GM19372 (cell line): ENCODE measurements at regions not wholly inside any gene's neighbourhood (a gene's known extent, or its start where the extent isn't known, plus 50 kb on each side); places are given as distances from the start of the nearest gene placed in this dataset.
"Not testable (repeated sequence)": the region's sequence is repeated elsewhere in the genome, so short reads cannot be mapped to it uniquely, and the experiment has no call there.

Experiments
- ATAC-seq: cut with Tn5 transposase; IDR thresholded peaks from one replicate; pipeline ENCODE4 v1.9.1; 2021; ENCODE audit warnings: mild to moderate bottlenecking, low read depth, moderate library complexity; ENCODE audit not compliant: unreplicated experiment

GRCh38 chr1:221532071-221532773, 209.7 kb downstream of the DUSP10 start:
- ATAC-seq, result no peak

GRCh38 chr1:221541296-221541695, 200.6 kb downstream of the DUSP10 start:
- ATAC-seq, result no peak

GRCh38 chr1:221543529-221544120, 198.3 kb downstream of the DUSP10 start:
- no peak for ATAC-seq

GRCh38 chr1:221548942-221549341, 192.9 kb downstream of the DUSP10 start:
- ATAC-seq, result no peak

DNA sequence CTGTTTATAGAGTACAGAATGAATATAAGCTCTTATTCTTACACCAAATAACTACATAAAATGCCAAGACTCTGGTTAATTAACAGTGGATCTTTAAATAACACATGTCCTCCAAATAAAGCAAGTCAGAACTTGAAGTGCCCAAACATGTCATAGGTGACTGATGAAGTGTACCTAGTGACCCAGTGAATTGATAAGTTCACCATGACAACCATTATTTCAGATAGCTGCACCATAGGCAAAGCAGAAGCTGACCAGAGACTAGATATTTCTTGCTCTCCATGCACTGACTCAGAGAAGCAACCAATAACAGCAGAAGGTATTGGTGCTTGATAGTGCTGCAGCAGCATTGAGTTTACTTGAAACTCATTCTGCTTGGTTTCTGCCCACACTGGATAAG, 192.1 kb downstream of the DUSP10 start:
- no peak for ATAC-seq

DNA sequence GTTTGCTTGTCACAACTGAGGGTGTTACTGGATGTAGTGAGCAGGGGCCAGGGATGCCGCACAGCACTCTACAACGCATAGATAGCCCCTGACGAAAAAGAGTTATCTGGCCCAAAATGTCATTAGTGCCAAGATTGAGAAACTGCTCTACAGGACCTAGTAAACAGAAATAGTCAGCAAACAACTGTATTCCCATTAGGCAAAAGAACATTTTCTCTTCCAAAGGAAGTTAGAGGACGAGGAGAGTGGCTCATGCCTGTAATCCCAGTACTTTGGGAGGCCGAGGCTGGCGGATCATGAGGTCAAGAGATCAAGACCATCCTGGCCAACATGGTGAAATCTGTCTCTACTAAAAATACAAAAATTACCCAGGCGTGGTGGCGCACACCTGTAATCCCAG, 189.1 kb downstream of the DUSP10 start:
- not testable (repeated sequence) for ATAC-seq

- no peak for ATAC-seq
Observed at GRCh38 chr1:221555689-221556433, 186.0 kb downstream of the DUSP10 start.

DNA sequence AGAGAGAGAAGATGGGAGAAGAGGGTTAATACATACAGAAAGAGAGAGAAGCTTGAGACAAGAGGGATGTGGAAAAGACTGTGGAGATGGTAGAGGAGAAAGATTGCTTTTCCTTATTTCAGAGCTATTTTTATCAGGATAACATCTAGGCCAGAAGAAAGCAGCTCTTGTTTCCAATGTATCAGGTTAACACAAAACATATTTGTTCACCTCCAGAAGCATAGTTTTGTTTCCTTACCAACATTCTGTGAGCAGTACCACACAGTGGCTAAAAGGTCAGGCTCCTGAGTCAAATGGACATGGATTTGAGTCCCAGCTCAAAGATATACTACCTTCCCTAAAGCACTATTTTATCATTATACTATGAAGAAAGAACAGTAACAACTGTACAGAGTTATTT, 185.5 kb downstream of the DUSP10 start:
- no peak for ATAC-seq

DNA sequence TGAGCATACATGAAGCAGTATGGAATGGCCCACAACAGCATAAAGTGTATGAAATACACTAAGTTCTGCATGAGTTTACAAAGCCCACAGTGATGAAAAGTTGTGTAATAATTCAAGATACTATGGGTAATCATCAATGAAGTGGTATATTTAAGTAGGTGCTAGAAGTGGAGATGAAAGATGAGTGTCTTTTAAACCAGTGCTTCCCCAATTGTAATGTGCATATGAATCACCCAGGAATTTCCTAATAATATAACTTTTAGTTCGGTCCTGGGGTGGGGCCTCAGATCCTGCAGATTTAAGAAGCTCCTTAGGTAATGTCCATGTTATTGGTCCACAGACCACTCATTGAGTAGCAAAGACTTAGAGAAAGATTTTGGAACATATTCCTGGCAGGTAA, 184.9 kb downstream of the DUSP10 start:
- ATAC-seq, result no peak

GRCh38 chr1:221558396-221558795, 183.5 kb downstream of the DUSP10 start:
- ATAC-seq, result no peak

DNA sequence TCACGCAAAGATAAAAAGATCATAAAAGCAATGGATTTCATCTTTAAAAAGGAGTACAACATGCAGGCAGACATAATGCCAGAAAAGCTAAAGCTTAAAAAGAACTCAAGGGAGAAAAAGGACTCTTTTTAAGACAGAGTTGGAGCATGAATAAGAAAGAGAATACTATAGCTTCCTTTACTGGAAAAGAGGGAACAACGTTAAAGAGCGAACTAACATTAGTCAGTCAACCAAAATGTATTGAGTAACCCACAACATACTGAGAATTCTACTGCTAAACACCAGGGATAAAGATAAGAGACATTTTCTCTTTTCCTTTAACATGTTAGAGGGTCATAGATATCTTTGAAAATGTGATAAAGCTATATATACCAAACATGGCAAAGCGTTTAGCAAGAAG, 182.0 kb downstream of the DUSP10 start:
- ATAC-seq, result no peak

DNA sequence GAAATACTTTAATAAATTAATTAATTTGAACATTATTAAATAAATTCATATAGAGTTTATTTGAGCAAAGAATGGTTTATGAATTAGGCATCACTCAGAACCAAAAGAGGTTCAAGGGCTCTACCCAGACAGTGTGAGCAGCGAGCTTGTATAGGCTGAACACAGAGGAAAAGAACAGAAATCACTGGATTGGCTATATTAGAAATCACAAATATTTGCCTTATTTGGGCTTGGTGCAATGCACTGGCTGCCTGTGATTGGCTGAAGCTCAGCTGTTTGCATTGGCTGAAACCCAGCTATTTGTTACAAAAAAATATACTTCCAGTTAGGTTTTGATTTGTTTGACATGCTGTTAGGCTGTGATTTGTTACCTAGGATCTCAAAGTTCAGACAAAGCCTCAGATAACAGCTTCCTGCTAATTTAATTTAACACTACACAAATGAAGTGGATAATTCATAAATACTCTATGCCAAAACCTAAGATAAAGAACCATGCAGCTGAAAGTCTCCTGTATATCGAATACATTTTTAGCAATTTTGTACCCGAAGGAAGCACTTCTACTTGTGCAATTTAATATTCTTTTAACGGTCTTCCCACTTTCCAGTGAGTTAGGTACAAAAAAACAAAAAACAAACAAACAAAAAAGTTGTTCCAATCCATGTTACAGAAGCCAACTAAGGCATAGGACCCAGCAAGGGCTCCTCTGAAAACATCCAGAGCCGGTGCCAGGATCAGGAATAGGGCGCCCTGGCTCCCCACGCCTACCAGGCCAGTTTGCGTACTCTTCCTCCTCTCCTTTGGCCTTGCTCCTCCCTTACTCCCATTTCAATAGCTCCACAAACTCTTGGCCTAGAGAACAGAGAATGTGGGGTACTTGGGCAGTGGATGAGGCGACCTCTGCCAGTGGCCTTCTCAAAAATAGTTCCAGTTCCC, 179.1 kb downstream of the DUSP10 start:
- no peak for ATAC-seq

DNA sequence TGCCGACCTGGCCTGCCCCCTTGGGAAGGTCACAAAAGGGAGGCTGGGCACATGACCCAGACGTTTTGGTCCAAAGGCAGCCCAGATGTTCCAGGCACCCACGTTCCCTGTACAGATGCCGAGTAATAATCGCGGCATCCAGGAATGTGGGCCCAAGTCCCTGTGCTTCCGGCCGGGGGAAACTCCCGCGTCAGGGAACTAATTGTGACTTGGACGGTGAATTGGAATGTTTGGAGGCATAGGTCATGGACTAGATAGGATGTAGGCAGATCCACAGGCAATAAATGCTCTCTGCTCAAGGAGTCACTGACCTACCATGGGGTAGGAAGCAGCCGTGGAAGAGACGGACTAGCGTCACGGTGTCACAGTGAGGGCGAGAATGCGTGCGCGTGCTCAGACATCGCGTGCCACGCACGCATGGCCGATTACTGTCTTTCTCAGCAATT, 178.4 kb downstream of the DUSP10 start:
- no peak for ATAC-seq

DNA sequence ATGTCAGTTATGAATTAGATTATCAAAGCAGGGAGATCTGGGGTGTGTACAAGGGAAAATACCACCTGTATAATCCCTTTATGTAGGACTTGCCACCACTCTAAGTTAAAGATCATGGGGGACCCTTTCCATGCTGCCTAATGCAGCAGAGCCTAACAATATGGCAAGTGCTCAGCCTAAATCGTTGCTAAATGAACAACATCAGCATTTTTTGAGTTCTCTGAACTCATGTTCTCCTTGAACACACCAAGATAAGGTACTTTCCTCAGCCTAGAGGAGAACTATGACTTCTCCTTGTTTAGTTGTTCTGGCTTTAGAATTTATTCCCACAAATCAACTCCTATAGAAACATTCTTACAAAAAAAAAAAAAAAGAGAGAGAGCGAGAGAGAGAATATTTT, 177.0 kb downstream of the DUSP10 start:
- no peak for ATAC-seq

DNA sequence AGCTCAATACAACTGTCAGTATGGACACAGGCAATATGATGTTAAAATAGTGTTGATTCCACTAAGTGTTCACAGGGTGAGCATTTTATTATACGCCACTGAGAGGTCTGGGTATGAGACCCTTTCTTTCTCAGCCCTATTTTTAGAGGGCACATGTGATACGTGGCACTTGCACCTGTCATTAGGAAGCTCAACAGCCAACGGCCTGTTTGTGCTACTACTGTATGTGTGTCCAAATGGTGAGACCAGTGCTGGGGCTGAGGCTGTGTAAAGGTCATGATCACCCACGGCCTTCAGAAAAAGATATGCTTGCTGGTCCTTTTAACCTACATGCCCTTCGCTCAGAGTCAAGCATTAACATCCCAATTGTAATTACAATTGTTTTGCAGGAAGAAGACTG, 176.2 kb downstream of the DUSP10 start:
- no peak for ATAC-seq

DNA sequence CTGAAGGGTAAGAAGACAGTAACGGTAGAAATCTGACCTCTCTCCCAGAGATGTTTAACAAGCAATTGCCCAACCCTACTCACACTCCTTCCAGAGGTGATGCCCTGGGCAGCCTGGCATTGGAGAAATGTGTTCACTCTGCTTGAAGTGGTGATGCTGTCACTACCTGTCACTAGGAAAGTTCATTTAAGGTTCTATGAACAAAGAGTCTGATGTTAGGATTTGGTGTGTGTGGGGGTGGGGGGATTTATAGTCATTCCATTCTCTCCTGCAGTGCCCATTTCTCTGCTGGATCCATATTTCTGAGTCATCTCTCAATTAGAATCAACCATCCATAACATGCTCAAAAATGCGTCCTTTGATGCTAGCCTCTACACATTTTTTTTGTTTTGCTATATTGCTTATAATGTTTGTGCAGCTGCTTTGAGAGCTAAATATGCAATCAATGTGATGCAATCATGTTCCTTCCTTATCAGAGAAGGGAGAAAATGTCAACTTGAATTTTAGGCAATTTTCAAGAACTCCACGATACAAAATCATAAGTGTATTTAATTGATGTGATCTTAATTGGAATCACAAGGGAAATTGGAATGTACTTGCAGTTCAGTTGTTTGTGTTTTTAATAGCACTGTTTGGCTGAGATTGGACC, 173.9 kb downstream of the DUSP10 start:
- ATAC-seq, result no peak

DNA sequence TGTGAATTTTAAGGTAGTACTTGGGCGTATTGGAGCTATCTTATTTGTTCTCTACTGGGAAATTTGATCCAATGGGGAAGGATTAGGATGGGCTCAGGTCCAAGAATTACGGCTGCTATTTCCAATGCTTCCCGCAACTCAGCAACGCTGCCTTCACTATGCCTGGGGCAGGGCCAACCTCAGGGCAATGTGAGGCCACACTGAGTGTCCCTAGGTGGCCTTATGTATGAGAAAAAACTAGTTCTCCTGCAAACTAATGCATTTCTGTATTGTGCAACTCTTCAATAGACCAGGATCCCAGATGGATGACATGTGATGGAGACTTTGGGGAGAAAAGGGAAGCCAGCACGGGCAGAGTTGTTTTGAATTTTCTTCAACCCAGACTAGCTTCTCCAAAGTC, 168.1 kb downstream of the DUSP10 start:
- no peak for ATAC-seq

GRCh38 chr1:221574529-221574928, 167.4 kb downstream of the DUSP10 start:
- ATAC-seq, result no peak

GRCh38 chr1:221575605-221576004, 166.3 kb downstream of the DUSP10 start:
- no peak for ATAC-seq

DNA sequence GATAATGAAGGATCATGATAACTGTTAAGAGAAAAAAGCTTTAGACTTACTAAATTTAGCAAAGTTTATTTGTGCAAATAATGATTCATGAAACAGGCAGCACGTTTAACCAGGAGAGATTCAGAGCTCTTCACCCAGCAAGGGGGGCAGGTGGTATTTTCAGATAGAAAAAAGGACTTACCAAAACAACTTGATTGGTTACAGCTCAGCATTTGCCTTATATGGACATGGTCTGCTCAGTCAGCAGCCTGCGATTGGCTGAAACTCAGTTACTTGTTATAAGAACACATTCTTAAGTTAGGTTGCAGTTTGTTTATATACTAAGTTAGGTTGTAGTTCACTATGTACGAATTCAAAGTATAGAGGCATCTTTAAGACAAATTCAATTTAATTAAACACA, 165.6 kb downstream of the DUSP10 start:
- ATAC-seq, result no peak
